Activated CD4-positive, alpha-beta T cell treated with anti-CD3 and anti-CD28 coated beads, Interleukin-2, amount 50 U/mL, for 16 hours (primary cell): ENCODE measurements at regions not wholly inside any gene's neighbourhood (a gene's known extent, or its start where the extent isn't known, plus 50 kb on each side); places are given as distances from the start of the nearest gene placed in this dataset.
"Not testable (repeated sequence)": the region's sequence is repeated elsewhere in the genome, so short reads cannot be mapped to it uniquely, and the experiment has no call there.

Experiments
- DNase-seq: peaks from one replicate; pipeline ENCODE4 v3.0.0-alpha.2; 2020

- DNase-seq: no peak
Measured at GRCh38 chr13:112248406-112248760, 127.8 kb upstream of the SPACA7 start.

DNA sequence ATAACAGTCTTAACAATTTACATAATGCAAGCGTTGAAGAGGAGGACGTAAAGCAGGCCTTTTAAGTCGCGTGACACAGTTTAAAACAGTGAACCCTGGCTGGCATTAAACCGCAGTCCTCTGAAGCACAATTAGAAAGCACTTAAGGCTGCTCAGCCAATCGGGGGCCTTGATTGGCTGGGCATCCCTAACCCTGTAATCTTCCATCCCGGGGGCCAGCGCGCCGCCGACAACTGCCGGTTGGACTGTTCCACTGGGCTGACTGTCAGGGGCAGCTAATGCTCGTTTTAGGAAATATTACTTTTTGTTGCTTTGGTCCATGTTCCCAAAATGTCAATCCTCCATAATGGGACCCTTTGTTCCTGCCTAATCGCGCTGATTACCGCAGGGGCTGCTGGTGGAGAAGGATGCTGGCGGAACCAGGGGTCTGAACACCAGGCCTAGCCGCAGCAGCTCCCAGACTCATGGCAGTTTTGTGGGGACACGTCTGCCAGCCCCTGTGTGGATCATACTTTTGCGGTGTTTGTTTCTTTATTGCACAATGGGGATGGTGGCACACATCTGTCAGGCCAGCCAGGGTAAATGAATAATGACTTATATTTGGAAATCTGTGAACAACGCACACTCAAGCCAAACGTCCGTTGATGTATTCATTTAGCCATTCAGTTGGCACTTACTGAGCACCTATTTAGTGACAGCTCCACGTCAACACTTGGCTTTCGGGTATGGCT, 127.1 kb upstream of the SPACA7 start:
- no peak for DNase-seq

DNA sequence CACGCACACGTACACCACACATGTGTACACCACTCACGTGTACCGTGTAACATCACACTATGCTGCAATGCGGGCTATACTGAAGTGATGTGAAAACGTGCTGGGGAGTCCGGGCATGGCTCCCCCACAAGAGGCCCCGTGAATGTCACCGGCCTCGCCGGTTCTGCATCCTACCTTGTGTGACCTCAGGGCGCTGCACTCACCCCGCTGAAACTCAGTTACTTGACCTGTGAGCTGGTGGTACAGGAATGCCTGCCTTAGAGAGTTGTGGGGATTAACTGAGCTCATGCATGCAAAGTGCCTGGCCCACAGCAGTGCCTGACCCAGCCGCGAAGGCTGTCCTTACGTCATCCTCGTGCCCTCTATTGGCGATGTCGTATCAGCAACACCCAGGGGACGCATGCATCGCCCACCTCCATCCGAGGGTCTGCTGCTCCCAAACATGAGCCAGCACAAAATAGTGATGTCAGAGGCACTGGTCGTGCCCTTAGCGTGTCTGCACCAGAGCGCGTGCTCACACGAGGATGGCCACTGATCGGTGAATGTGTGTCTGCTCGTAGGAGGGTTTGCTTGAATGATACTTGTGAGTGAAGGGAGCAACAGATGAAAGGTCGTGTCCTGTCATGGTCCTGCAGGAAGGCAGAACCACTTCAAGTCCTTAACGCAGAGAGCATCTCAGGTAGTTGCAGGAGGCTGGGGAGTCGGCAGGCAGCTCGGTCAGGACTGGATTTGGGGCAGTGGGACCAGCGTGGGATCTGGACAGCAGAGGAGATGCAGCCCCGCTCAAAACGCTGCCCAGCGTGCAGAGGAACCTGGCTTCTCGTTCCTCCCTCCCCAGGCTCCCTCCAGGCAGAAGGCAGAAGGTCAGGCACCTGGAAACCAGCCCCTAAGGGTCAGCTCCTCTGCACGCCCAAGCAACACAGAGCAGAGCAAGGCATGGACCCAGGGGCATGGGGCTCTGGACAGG, 126.2 kb upstream of the SPACA7 start:
- no peak for DNase-seq

DNA sequence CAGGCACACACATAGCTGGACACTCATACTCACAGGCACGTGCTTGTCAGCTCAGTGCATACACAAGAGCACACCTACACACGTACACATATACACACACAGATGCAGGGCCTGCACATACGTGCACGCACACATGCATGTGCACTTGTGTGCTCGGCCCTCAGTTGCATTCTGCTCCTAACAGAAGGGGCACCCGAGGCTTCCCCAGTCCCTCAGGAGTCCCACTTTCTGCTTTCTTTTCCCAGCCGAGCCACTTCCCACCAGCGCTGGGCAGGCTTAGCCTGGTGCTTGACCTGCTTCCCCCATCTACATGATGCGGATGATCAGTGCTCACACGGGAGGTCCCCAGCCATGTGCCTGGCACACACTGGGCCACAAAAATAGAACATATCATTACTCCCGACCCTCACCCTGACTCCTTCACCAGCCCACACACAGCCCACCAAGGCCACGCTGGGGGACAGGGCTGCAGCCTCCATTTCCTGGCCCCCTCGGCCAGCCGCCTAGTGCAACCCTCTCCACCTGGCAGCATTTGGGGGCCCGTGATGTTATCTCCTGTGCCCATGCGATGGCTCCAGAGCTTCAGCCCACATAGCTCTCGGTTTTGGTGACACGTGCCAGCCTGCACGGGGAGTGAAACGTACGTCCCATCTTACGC, 125.2 kb upstream of the SPACA7 start:
- DNase-seq: no peak

- no peak for DNase-seq
Measured at GRCh38 chr13:112251930-112252585, 124.1 kb upstream of the SPACA7 start.

- DNase-seq: no peak
Measured at GRCh38 chr13:112252804-112253590, 123.2 kb upstream of the SPACA7 start.

- DNase-seq: no peak
Measured at GRCh38 chr13:112253631-112254030, 122.5 kb upstream of the SPACA7 start.

GRCh38 chr13:112254061-112254818, 121.9 kb upstream of the SPACA7 start:
- no peak for DNase-seq

- DNase-seq: no peak
Measured at GRCh38 chr13:112254900-112255299, 121.3 kb upstream of the SPACA7 start.

DNA sequence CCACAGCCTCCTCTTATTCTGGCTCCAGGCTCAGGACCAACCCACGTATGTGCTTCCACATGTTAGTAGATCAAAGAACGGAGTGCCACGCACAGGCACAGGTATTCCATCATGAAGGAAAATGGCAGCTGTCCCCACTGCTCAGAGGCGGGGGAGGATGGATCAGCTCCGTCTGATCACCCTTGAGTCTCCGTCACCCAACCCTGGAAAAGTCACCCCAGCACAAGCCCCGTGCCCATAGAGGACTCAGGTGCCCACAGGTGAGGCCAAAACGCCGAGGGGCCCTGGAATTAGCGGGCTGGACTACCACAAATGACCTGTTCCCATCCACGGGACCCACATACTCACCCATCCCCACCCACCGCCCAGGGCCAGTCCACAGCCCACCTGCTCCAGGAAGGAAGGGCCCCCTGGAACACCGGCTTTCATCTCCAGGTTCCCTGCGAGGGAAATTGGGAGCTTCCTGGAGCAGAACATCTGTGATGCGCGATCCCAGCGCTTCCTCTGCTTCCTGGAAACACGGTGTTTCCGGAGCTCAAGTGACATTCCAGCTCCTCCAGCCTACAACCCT, 120.5 kb upstream of the SPACA7 start:
- no peak for DNase-seq

GRCh38 chr13:112256716-112257494, 119.2 kb upstream of the SPACA7 start:
- DNase-seq: no peak

- no peak for DNase-seq
Measured at GRCh38 chr13:112259511-112259910, 116.6 kb upstream of the SPACA7 start.

DNA sequence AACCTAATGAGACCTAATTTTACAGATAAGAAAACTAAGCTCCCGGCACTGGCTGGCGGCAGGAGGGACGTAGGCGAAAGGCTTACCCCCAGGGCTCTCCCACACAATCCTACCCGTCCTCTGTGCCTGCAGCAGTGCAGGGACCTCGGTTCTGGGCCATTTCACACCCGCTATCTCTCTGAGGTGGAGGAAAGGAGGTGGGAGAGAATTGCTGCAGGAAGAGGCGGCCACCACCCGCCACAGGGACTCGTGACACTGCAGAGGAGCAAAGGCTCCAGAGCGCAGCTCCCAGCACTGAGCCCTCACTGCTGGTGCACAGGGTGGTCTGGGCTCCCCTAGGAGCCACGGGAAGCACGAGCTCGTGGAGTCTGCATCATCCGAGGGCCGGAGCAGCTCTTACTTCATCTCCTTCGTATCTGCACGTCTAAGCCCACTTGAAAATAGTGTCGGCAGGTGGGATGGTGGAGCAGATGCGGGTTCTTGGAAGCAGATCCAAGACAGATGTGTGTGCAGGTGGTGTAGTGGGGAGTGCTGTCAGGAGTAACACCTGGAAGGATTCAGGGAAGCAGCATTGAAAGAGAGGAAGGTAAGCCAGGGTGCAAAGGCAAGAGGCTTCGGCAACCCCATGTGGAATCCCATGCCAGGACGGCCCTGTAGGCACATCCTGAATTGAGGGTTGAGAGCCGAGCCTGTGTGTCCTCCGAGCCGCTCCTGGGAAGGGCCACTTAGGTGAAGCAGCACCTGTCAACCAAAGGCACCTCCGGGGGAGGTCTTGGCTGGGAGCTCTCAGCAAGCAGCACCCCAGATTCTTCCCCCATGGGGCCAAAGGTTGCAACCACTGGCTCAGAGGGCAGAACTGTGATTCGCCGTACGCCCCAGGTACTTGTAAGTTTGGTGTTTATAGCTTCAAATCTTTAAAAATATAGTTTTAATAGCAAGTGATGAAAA, 115.8 kb upstream of the SPACA7 start:
- no peak for DNase-seq

GRCh38 chr13:112261924-112262323, 114.2 kb upstream of the SPACA7 start:
- DNase-seq: no peak

DNA sequence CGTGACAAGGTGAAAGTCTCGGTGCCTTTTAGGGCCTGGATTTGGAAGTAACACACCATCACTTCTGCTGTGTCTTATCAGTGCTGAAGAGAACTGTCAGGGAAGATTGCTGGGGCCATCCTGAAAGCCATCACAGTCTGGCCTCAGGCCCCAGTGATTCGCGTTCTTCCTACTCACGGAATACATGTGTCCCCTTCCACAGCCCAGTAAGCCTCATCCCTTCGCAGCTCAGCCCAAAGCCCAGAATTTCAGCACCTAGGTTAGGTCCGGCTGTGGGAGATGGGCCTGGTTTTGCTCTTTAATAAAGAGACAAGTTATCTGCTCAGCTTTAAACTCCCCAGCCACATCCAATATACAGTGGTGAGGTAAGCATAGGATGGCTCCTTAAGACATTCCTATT, 113.0 kb upstream of the SPACA7 start:
- no peak for DNase-seq

GRCh38 chr13:112267660-112268059, 108.5 kb upstream of the SPACA7 start:
- DNase-seq: no peak

GRCh38 chr13:112270951-112271350, 105.2 kb upstream of the SPACA7 start:
- no peak for DNase-seq

DNA sequence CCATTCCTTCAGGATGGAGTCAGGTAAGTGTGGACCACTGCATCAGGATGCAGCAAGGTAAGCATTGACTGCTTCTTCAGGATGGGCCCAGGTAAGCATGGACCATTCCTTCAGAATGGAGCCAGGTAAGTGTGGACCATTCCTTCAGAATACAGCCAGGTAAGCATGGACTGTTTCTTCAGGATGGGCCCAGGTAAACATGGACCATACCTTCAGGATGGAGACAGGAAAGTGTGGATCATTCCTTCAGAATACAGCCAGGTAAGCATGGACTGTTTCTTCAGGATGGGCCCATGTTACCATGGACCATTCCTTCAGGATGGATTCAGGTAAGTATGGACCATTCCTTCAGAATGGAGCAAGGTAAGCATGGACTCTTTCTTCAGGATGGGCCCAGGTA, 89.4 kb upstream of the SPACA7 start:
- DNase-seq: not testable (repeated sequence)

DNA sequence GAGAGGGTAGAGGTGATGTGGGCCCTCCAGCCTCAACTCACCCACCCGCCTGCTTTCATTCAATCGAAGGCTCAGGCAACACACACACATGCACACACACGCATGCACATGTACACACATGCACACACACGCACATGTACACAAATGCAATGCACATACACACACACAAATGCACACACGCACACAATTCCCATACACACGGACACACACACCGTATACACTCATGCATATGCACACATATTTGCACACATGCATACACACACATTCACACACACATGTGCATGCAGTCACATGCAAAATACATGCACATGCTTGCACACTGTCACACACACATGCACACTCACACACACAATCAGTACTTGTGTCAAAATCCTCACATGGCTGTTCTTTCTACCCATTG, 55.9 kb upstream of the SPACA7 start:
- no peak for DNase-seq
